ENCODE measurements at regions not wholly inside any gene's neighbourhood (a gene's known extent, or its start where the extent isn't known, plus 50 kb on each side); places are given as distances from the start of the nearest gene placed in this dataset.

DNA sequence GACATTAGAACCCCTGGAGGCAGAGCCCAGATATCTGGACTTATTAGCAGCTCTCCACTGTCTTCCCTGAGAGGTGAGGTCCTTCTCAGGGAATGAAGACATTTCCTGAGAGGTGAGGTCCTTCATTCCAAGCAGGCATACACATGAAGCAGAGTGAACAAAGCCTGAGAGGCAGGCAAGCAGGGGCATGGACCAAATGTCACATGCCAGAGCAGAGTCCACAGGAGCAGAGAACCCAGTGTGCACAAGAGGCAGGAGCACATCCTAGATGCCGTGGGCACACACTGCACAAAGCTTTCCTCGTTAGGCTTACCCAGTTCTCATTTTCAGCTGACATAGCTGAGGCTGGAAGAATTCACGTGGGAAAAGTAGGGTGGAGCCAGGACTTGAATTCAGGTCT, 759.9 kb upstream of the HS6ST1 start:
- TF ChIP-seq, protein P1, sequence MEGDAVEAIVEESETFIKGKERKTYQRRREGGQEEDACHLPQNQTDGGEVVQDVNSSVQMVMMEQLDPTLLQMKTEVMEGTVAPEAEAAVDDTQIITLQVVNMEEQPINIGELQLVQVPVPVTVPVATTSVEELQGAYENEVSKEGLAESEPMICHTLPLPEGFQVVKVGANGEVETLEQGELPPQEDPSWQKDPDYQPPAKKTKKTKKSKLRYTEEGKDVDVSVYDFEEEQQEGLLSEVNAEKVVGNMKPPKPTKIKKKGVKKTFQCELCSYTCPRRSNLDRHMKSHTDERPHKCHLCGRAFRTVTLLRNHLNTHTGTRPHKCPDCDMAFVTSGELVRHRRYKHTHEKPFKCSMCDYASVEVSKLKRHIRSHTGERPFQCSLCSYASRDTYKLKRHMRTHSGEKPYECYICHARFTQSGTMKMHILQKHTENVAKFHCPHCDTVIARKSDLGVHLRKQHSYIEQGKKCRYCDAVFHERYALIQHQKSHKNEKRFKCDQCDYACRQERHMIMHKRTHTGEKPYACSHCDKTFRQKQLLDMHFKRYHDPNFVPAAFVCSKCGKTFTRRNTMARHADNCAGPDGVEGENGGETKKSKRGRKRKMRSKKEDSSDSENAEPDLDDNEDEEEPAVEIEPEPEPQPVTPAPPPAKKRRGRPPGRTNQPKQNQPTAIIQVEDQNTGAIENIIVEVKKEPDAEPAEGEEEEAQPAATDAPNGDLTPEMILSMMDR (IDR thresholded peaks at IDR 0.05; ENCODE audit: low read depth, low read length): no peak
- TF ChIP-seq EZH2phosphoT487 (IDR thresholded peaks at IDR 0.05; ENCODE audit: low read depth): no peak
